ENCODE measurements at regions not wholly inside any gene's neighbourhood (a gene's known extent, or its start where the extent isn't known, plus 50 kb on each side); places are given as distances from the start of the nearest gene placed in this dataset.
"Not testable (repeated sequence)": the region's sequence is repeated elsewhere in the genome, so short reads cannot be mapped to it uniquely, and the experiment has no call there.

GRCh38 chr6:144395826-144396225 is 110.7 kb downstream of the UTRN start:
- DNase-seq (ENCODE audit: low spot score) = no peak

DNA sequence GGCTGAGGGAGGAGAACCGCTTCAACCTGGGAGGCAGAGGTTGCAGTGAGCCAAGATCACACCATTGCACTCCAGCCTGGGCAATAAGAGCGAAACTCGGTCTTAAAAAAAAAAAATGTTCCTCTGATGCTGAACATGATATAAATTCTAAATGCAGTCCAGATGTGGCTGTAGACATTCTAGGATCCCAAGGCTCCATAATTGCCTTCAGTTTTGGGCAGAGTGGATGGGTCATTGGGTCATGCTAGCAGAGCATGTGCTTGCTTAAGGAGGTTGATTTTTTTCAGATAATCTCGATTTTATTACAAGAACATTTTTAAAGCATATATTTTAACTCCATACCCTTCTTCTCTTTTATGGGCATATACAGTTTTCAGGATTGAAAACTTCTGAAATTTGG is 112.0 kb downstream of the UTRN start:
- DNase-seq (ENCODE audit: low spot score) = no peak

DNA sequence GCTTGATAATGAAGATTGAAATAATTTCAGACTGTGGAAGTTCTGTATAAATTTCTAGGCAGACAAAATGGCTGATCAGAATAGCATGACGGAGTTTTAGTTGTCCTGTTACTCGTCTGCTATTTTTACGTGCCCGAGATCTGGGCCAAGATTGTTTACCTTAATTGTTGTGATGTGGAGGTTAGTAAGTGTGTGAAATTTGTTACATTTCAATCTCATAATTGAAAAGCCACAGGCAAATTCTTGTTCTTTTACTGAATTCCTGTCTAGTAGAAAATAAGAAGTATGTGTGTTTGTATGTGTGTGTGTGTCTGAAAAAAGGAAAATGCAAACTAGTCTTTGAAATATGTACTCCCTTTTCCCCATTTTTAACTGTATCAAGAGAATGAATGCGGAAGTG is 115.2 kb downstream of the UTRN start:
- no peak for DNase-seq (ENCODE audit: low spot score)

DNA sequence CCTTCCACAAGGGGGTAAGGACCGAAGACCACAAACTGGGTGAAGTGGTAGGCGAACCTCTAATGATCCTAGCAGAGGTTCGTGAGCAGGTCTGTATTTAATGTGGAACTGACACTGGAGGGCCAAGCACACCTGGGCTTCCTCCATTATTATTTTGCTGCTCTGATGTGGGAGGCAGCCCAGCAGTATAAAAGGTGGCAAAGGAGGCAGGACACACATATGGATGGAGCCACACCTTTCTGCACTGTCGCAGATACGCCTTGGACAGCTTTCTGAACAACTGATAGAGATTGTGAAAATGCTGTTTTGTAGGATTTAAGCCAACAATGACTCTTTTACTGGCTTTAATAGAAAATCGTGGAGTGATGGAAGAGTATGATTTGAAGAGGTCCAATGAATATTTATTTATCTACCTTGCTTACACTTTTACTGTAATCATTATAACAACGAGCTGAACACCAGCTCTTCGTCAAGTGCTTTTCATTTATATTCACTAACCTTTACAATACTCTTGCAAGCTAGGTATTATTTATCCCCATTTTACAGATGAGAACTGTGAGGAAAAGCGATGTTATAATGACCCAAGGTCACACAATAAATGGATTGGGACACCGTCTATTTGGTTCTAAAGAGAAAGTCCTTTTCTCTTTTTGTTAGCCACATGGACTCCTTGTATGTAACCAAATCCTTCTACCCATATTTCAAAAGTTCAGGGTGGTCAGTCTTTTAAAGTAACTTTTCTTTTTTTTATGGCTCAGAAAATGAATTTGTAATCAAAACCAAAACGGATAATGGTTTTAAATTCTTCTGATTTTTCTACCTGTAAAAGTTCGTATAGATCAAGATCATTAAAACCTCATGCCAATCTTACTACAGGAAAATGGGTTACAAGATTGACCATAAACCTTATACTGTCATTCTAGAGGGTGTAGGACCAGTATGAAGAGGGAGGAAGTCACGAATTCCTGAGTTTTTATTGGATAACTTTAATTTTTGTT is 116.9 kb downstream of the UTRN start:
- no peak for DNase-seq (ENCODE audit: low spot score)

DNA sequence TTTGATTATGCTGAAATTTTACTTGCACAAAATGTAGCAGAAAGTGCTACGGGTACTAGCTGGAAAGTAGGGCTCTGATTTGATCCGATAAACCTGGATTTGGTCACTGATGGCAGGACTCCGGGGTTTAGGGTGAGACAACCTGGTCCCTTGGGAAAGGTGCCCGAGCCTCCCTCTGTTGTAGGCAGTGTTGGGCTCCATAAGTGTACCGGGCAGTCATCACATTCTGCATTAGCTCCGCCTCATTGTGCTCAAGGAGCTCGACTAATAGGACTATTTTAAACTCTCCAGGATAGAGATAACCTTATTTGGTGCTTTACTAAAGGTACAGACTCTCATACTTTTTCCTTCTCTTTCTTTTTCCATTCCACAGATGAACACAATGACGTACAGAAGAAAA is 117.6 kb downstream of the UTRN start:
- no peak for DNase-seq (ENCODE audit: low spot score)

- DNase-seq (ENCODE audit: low spot score) = no peak
These were observed 120.0 kb downstream of the UTRN start for GRCh38 chr6:144405163-144405562.

DNA sequence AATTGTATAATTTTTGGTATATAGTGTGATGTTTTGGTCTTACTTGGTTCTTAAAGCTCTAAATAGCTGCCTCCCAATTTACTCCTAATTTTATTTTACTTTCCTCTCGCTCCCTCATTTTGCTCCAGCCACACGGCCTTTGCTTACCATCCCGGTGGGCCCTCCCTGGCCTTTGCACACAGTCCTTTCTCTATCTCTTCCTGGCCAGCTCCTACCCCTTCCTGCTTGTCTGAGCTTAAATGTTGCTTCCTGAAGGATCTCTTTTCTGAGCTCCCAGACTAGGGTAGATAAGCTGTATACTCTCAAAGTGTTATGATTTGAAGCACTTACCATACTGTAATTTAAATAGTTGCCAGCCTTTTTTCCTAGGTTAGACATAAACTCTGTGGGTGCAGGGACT is 121.7 kb downstream of the UTRN start:
- no peak for DNase-seq (ENCODE audit: low spot score)

- DNase-seq (ENCODE audit: low spot score) = no peak
These were observed 123.0 kb downstream of the UTRN start for GRCh38 chr6:144408161-144408560.

DNA sequence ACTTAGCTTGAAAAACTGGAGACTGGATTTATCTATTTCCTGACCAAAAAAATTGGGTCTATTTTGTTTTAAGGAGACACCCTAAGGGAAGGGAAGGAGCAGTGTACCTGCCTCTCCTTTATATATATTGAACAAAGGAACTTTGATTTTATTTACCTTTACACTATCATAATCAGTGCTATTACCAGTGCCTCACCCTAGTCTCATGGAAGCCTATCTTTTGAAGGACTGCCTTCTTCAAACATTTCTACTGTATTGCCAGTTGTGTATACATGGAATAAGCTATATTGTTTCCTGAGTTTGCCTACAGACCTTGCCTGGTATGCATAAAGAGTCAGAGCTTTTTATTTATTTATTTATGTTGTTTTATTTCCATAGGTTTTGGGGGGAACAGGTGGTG is 124.9 kb downstream of the UTRN start:
- DNase-seq (ENCODE audit: low spot score) = no peak

- not testable (repeated sequence) for DNase-seq (ENCODE audit: low spot score)
These were observed 125.4 kb downstream of the UTRN start for GRCh38 chr6:144410574-144410973.

GRCh38 chr6:144411531-144412165 is 126.5 kb downstream of the UTRN start:
- no peak for DNase-seq (ENCODE audit: low spot score)

GRCh38 chr6:144413418-144413817 is 128.3 kb downstream of the UTRN start:
- DNase-seq (ENCODE audit: low spot score) = no peak

DNA sequence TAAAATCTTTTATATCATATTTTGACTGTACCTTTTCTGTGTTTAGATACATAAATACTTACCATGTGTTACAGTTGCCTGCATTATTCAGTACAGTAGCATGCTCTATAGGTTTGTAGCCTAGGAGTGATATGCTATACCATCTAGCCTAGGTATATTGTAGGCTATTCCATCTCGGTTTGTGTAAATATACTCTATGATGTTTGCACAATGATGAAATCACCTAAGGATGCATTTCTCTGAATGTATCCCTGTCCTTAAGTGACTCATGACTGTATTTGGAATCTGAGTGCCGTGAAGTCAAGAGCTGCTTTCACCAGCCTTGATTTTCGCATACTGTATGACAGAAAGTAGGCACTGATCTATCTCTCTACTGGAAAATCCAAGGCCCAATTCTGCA is 129.9 kb downstream of the UTRN start:
- no peak for DNase-seq (ENCODE audit: low spot score)

DNA sequence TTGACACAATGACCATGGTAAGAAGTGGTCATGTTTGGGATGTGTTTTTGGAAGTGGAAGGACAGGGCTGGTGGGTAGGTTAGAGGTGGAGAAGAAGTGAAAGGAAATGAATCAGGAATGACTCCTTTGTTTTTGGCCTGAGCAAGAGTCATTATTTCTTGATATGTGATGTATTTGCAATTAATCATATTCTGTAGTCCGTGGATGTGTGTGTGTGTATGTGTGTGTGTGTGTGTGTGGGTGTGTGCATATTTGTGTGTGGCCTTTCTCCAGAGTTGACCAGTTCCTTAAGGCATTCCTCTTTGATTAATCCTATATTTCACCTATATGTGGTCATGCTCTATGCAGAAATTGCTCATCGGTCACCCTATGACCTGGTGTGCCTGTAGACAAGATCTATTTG is 130.7 kb downstream of the UTRN start:
- DNase-seq (ENCODE audit: low spot score) = no peak

DNA sequence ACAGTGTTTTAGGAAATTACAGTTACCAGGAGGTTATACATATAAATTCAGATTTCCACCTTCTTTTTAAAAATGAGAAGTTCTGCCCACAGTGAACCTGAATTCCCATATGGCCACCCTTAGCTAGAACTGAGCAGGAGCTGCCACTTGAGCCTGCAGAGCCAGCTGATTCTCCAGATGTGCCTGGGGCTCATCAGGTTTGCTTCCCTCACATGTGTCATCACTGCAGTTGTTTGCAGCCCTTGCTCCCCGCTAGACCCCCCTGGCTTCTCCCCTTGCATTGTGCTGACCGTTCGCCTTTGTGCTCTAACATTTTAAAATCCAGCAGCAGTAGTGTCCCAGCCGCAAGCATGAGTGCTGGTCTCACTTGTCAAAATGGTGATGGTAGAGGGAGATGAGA is 131.1 kb downstream of the UTRN start:
- no peak for DNase-seq (ENCODE audit: low spot score)

- DNase-seq (ENCODE audit: low spot score) = no peak
These were observed 131.6 kb downstream of the UTRN start for GRCh38 chr6:144416773-144417172.

DNA sequence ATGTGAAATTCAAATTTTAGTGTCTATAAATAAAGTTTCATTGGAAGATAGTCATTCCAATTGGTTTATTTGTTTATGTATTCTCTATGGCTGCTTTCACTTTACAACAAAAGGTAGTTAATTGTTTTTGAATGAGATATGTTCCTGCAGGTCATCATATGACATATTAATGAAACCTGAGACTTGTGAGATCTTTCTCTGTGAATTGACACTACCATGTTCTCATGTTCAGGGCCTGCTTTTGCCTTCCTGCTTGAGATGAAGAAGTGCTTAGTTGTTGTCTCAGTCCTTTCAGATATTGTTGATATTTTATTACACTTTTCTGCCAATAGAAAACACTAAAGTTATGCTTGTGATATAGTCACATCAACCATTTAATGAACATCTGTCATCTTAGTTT is 132.5 kb downstream of the UTRN start:
- no peak for DNase-seq (ENCODE audit: low spot score)

DNA sequence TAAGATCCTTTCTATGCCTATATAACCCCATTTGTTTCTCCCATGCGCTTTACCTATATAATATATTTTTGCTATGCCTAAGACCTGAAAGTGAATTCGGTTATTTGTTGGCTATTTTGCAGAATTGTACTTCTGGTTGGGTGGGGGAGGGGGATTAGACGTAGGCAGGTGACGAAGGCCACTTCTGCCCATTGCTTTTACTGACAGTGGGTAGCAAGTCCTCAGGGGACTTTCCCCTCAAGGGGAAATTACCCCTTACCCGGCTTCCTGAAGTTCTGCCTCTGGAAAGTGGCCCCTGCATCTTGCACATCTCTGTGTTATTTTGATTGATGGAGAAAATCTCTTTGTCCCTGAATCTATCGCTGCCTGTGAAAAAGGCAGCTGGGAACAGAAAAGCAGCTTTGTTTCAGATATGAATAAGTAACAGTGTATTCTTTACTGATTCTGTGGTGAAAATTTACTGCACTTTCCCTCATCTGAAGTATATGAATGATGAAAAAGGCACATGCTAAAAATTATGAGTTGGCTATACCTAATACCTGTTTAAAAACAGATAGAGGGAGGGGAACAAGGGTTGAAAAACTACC is 133.9 kb downstream of the UTRN start:
- no peak for DNase-seq (ENCODE audit: low spot score)

DNA sequence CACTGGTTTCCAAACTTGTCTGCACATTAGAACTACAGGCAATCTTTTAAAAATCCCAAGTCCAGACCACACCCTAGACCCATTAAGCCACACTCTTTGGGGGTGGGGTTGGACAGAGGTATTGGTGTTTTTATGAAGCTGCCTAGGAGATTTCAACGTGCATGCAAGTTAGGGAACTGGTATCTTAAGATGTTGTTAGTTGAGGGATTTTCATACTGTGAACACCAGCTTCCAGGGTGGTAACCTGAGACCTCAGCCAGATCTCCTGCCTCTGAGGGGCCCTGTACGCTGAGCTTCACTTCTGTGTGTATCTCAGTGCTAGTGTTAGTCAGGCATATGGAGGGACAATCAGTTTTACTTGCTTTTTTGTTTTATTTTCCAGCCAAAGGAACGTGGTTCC is 138.0 kb downstream of the UTRN start:
- DNase-seq (ENCODE audit: low spot score) = no peak

GRCh38 chr6:144429753-144430152 is 144.6 kb downstream of the UTRN start:
- no peak for DNase-seq (ENCODE audit: low spot score)

- DNase-seq (ENCODE audit: low spot score) = not testable (repeated sequence)
These were observed 148.3 kb downstream of the UTRN start for GRCh38 chr6:144433446-144433845.

DNA sequence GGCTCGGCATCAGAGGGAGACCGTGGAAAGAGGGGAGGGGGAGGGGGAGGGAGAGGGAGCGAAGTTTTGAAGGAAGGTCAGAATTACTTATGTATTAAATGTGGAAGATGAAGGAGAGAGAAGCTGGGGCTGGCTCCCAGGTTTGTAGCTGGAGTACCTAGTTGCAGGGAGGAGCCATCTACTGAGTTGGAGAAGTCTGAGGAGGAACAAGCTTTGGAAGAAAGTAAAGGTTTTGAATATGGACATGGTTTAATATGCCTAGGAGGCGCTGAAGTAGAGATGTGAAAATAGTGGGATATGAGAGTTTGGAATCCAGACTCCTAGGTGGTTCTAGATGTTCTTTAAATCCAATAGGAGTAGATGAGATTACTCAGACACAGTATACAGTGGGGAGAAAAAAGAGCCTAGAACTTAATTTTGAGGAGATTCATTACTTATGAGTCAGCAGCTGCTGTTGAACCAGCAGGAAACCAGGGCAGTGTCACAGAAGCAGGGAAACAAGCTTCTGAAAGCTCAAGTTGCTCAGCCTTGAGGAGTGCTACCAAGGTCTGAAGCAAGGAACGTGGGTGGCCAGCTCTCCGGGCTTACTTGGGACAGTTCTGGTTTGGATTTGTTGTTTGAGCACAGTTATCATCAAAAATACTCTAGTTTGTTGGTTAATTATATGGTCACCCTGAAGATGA is 149.3 kb downstream of the UTRN start:
- DNase-seq (ENCODE audit: low spot score) = no peak

Data from HuH-7.5 (cell line).